GM13976 (cell line): ENCODE measurements at regions not wholly inside any gene's neighbourhood (a gene's known extent, or its start where the extent isn't known, plus 50 kb on each side); places are given as distances from the start of the nearest gene placed in this dataset.

Source experiments
- DNase-seq: peaks from one replicate; pipeline ENCODE4 v3.0.0; 2012; ENCODE audit warnings: low spot score
- CTCF ChIP-seq: IDR thresholded peaks from 2 replicates; pipeline ENCODE4 v1.5.1; 2012; ENCODE audit warnings: borderline replicate concordance, mild to moderate bottlenecking; ENCODE audit not compliant: insufficient read depth; ENCODE audit errors: extremely low read depth, missing control alignments, control extremely low read depth
- in situ Hi-C: fragments of 300-500 bp; cut with MboI; formaldehyde crosslinking; loops from one replicate; pipeline ENCODE4 v1.12.0; 2022; ENCODE audit warnings: low sequenced_read_pairs, mixed read lengths, inconsistent platforms; ENCODE audit not compliant: unreplicated experiment

- in situ Hi-C loops, result loop anchor here (25.0 kb wide), 1 partner anchor 318 kb away; no protein-coding TSS in a partner anchor
- TF ChIP-seq CTCF, result no peak
- no peak for DNase-seq
Observed at GRCh38 chr20:40769677-40770285, 80.7 kb upstream of the MAFB start.

- in situ Hi-C loops, result loop anchor here (25.0 kb wide), 1 partner anchor 317 kb away; no protein-coding TSS in a partner anchor
- no peak for TF ChIP-seq CTCF
- DNase-seq, result no peak
Observed at GRCh38 chr20:40770564-40771307, 81.7 kb upstream of the MAFB start.

- TF ChIP-seq CTCF, result no peak
- in situ Hi-C loops, result loop anchor here (25.0 kb wide), 1 partner anchor 316 kb away; no protein-coding TSS in a partner anchor
- no peak for DNase-seq
Observed at GRCh38 chr20:40771308-40771610, 82.2 kb upstream of the MAFB start.

GRCh38 chr20:40771848-40772511, 82.9 kb upstream of the MAFB start:
- TF ChIP-seq CTCF, result no peak
- DNase-seq, result no peak
- in situ Hi-C loops, result loop anchor here (25.0 kb wide), 1 partner anchor 315 kb away; no protein-coding TSS in a partner anchor

GRCh38 chr20:40773376-40773775, 84.3 kb upstream of the MAFB start:
- TF ChIP-seq CTCF, result no peak
- in situ Hi-C loops, result loop anchor here (25.0 kb wide), 1 partner anchor 314 kb away; no protein-coding TSS in a partner anchor
- no peak for DNase-seq

- in situ Hi-C loops, result loop anchor here (25.0 kb wide), 1 partner anchor 313 kb away; no protein-coding TSS in a partner anchor
- no peak for TF ChIP-seq CTCF
- no peak for DNase-seq
Observed at GRCh38 chr20:40774252-40774651, 85.2 kb upstream of the MAFB start.
